Fibroblast of mammary gland (primary cell): ENCODE measurements at regions not wholly inside any gene's neighbourhood (a gene's known extent, or its start where the extent isn't known, plus 50 kb on each side); places are given as distances from the start of the nearest gene placed in this dataset.
"Not testable (repeated sequence)": the region's sequence is repeated elsewhere in the genome, so short reads cannot be mapped to it uniquely, and the experiment has no call there.

Experiments used
- DNase-seq: peaks from one replicate; pipeline ENCODE4 v3.0.0-alpha.2; 2010; ENCODE audit warnings: low read depth
- H3K4me3 ChIP-seq: 2 replicates; pipeline ENCODE4 v1.5.1; 2011; ENCODE audit warnings: low read depth, mild to moderate bottlenecking, low read length, moderate library complexity; ENCODE audit not compliant: control insufficient read depth
- TF ChIP-seq, protein P1 (sequence below): conservative IDR thresholded peaks from 2 replicates; pipeline ENCODE4 v1.5.1; 2011; ENCODE audit warnings: low read depth, low read length, inconsistent platforms; ENCODE audit not compliant: control insufficient read depth, insufficient read depth

- TF ChIP-seq, protein P1, sequence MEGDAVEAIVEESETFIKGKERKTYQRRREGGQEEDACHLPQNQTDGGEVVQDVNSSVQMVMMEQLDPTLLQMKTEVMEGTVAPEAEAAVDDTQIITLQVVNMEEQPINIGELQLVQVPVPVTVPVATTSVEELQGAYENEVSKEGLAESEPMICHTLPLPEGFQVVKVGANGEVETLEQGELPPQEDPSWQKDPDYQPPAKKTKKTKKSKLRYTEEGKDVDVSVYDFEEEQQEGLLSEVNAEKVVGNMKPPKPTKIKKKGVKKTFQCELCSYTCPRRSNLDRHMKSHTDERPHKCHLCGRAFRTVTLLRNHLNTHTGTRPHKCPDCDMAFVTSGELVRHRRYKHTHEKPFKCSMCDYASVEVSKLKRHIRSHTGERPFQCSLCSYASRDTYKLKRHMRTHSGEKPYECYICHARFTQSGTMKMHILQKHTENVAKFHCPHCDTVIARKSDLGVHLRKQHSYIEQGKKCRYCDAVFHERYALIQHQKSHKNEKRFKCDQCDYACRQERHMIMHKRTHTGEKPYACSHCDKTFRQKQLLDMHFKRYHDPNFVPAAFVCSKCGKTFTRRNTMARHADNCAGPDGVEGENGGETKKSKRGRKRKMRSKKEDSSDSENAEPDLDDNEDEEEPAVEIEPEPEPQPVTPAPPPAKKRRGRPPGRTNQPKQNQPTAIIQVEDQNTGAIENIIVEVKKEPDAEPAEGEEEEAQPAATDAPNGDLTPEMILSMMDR = no peak
- H3K4me3 ChIP-seq = no peak overlapping the region
- peak; percentile 84 for DNase-seq
These were observed 62.4 kb upstream of the SERP2 start for GRCh38 chr13:44311011-44311780.

GRCh38 chr13:44312131-44312530 is 61.5 kb upstream of the SERP2 start:
- TF ChIP-seq, protein P1 = no peak

DNA sequence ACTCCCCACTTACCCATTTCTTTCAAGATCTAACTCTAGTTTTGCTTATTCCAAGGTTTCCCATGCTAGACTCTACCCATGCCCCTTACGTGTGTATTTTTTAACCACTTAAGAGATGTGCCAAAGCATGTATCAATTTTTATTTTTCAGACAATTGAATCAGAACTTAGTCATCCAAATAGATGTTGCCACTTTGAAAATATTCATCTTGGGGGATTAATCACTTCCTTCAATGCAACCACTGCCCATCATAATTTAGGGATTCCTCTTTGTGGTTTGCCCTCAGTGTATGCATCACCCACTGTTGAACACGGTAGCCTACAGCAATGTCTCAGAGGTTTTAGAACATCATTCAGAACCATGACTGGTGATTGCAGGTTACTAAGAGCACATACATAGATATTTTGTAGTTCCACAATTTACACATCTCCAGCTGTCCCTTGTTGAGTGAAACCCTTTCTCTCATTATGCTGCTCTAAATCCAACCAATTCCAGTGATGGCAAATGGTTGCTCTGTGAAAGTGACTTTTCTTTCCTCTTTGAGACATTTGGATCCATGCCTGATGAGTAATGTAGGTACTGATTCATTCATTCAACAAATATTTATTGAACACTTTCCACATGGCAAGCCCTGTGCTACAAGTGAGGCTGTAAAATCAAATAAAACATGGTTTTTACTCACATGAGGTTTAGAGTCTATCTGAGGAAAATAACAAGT is 60.6 kb upstream of the SERP2 start:
- TF ChIP-seq, protein P1 = no peak
- peak; percentile 99 for DNase-seq
- no peak overlapping the region for H3K4me3 ChIP-seq

More at GRCh38 chr13:44312131-44312530, 61.5 kb upstream of the SERP2 start:
- no peak for DNase-seq
- no peak overlapping the region for H3K4me3 ChIP-seq

- DNase-seq = peak; percentile 97
- TF ChIP-seq, protein P1 = no peak
- H3K4me3 ChIP-seq = no peak overlapping the region
These were observed 60.0 kb upstream of the SERP2 start for GRCh38 chr13:44313674-44314073.

DNA sequence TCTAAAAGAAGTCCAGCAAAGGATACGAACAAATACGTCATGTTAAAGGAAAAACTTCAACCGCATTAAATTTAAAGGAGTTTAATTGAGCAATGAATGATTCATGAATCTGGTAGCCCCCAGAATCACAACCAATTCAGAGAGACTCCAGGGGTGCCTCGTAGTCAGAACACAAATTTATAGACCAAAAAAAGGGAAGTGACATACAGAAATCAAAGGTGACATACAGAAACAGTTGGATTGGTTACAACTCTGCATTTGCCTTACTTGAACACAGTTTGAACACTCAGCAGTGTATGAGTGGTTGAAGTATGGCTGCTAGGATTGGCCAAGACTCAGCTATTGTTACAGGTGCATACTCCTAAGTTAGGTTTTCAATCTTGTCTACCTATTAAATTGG is 59.5 kb upstream of the SERP2 start:
- not testable (repeated sequence) for DNase-seq, H3K4me3 ChIP-seq

GRCh38 chr13:44317752-44318151 is 55.9 kb upstream of the SERP2 start:
- peak; percentile 84 for DNase-seq
- TF ChIP-seq, protein P1 = no peak
- no peak overlapping the region for H3K4me3 ChIP-seq

DNA sequence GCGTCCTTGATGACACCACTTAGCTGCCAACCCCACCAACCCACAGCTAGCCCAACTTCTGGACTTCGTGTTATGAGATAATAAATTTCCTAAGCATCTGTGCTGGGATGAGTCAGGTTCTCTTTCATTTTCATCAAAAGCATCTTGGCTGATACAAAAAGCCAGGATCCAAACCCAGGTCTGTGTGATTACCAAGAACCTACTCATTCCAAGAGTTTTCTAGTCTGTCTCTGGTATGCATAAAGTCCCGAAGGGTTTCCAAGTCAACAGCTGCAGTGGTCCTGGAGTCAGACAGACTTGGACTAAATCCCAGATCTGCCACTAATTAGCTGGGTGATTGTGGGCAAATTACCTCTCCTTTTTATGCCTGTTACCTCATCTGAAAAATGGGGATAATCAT is 55.5 kb upstream of the SERP2 start:
- H3K4me3 ChIP-seq = no peak overlapping the region
- TF ChIP-seq, protein P1 = no peak
- peak; percentile 88 for DNase-seq
